SU-DHL-6 (cell line): ENCODE measurements at regions not wholly inside any gene's neighbourhood (a gene's known extent, or its start where the extent isn't known, plus 50 kb on each side); places are given as distances from the start of the nearest gene placed in this dataset.

ENCODE experiments used
- CTCF ChIP-seq: fragments of 200-600 bp; sonication (generic); IDR thresholded peaks from one replicate; pipeline ENCODE4 v1.5.1; 2017; ENCODE audit warnings: antibody characterized with exemption, mild to moderate bottlenecking, low read length, moderate library complexity; ENCODE audit not compliant: insufficient read depth, poor library complexity, severe bottlenecking
- EZH2phosphoT487 ChIP-seq: fragments of 200-600 bp; sonication (generic), shearing (Covaris generic); conservative IDR thresholded peaks from 2 replicates; pipeline ENCODE4 v1.6.1; 2018; ENCODE audit warnings: mild to moderate bottlenecking, antibody characterized with exemption, low read length, moderate library complexity, mixed read lengths

DNA sequence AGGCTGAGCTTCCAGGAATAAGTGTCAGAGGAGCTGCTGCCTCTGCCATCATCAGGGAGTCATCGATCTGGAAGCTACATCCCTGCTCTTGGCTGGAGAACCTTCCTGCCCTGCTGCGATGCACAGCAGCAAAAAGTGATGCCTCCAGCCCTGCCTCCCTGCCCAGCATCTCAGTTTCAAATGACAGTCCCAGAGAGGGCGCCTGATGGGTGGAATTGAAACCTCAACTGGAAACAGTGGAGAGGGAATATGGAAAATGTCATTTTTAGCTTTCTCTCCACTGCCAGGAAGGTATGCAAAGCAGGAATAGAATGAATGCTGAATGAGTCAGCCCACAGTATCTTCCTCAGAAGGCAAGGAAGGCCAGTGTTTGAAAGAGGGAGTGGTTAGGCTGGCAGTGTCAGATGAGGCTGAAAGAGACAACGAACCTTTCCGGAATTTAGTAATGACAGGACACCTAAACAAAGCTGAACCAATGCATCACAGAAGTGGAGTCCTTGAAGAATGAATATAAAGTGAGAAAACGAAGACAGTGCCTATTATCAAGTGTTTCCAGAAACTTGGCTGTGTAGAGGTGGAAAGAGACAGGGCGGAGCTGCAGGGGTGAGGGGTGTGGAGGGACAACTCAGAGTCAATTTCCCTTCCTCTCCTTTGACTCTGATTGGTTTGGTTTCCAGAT lies 153.9 kb upstream of the NDUFV2 start:
- no peak for TF ChIP-seq CTCF
- no peak for TF ChIP-seq EZH2phosphoT487
